ENCODE measurements at regions not wholly inside any gene's neighbourhood (a gene's known extent, or its start where the extent isn't known, plus 50 kb on each side); places are given as distances from the start of the nearest gene placed in this dataset.

DNA sequence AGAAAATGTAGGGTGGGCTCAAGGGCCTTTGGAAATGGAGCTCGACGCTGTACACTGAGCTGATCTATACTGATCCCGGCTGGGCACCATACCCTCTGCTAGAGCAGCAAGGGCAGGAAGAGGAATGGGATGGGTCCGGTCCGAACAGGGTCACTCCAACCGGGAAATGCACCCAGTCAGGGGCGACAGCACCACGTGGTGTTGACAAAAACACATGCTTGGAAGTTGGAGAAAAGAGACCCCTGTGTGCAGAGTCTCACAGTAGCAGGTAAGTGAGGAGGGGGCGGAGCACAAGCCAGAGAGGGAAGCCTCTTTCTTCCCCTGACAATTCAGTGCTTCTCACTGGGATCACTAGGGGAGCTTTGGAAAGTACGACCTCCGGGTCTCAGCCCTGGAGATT is 84.1 kb upstream of the ASB18 start:
- TF ChIP-seq, protein P1, sequence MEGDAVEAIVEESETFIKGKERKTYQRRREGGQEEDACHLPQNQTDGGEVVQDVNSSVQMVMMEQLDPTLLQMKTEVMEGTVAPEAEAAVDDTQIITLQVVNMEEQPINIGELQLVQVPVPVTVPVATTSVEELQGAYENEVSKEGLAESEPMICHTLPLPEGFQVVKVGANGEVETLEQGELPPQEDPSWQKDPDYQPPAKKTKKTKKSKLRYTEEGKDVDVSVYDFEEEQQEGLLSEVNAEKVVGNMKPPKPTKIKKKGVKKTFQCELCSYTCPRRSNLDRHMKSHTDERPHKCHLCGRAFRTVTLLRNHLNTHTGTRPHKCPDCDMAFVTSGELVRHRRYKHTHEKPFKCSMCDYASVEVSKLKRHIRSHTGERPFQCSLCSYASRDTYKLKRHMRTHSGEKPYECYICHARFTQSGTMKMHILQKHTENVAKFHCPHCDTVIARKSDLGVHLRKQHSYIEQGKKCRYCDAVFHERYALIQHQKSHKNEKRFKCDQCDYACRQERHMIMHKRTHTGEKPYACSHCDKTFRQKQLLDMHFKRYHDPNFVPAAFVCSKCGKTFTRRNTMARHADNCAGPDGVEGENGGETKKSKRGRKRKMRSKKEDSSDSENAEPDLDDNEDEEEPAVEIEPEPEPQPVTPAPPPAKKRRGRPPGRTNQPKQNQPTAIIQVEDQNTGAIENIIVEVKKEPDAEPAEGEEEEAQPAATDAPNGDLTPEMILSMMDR (IDR thresholded peaks at IDR 0.05): no peak
- Histone ChIP-seq H3K36me3 (no peaks in the 10 kb centered on the region), H3K4me1 (peaks cover 0 to 10% (median 2%) of the 10 kb centered on the region in 9 donors), H3K27me3 (no peaks in the 10 kb centered on the region), H3K27ac (no peak overlapping the region), H3K9me3 (no peaks in the 10 kb centered on the region), H3K4me3 (no peak overlapping the region)
- no peak for ATAC-seq
- DNase-seq: no peak
- intact Hi-C loops (cut with DNase I): loop anchor here in 3 of 10 donors (2.0 to 10.0 kb wide), 4 partner anchors 227 to 724 kb away; no protein-coding TSS in a partner anchor
- 75 to 81% methylated on average over 11 of the region's 11 CpGs for WGBS, 2 donors

DNA sequence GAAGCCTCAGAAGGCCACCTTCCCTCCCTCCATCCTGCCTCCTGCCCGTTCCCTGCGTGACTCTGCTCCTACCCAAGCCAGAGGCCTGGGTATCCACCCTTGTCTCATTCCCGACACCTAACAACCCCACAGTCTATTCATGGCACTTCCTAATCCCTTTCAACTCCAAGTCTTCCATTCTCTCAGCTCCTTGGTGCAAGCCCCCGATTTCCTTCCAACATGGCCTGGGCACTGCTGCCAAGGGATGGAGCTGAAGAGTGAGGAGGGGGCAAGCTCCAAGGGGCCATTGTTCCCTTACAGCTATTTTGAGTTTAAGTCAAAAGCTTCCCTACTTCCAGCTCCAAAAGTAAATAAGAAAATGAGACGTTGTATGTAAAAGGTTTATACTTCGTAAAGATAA is 84.8 kb upstream of the ASB18 start:
- no peaks in the 10 kb centered on the region for H3K9me3 ChIP-seq
- TF ChIP-seq, protein P1 (IDR thresholded peaks at IDR 0.05): no peak
- intact Hi-C loops (cut with DNase I): loop anchor here in 3 of 10 donors (2.0 to 10.0 kb wide), 4 partner anchors 226 to 723 kb away; no protein-coding TSS in a partner anchor
- ATAC-seq (no peak), DNase-seq (no peak)
- no peak overlapping the region for H3K4me3 ChIP-seq
- H3K4me1 ChIP-seq: peaks cover 0 to 7% (median 0%) of the 10 kb centered on the region in 9 donors
- no peaks in the 10 kb centered on the region for H3K27me3 ChIP-seq
- no peaks in the 10 kb centered on the region for H3K36me3 ChIP-seq
- 93 to 97% methylated on average over 6 of the region's 6 CpGs for WGBS, 2 donors
- no peak overlapping the region for H3K27ac ChIP-seq

DNA sequence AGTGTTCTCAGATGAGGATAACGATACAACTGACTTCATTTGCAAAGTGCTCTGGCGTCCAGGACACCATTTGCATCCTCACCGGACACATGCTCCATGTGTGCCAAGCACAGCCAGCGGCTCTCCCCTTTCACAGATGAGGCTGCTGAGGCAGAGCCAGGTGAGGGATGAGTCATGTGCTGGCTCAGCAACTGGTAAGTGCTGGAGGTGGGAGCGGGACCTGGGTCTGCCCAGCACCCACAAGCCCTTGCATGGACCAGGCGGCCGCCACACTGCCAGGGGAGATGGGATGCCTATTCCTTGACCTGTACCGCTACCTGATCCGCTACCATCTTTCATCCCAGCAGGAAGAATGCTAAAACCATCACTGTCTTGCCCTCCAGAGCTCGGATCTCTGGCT is 86.2 kb upstream of the ASB18 start:
- Histone ChIP-seq H3K27ac (no peak overlapping the region), H3K4me1 (peaks cover 0 to 7% (median 0%) of the 10 kb centered on the region in 9 donors), H3K27me3 (no peaks in the 10 kb centered on the region), H3K36me3 (no peaks in the 10 kb centered on the region), H3K4me3 (no peak overlapping the region), H3K9me3 (no peaks in the 10 kb centered on the region)
- TF ChIP-seq, protein P1 (IDR thresholded peaks at IDR 0.05): no peak
- ATAC-seq (no peak), DNase-seq (no peak)
- intact Hi-C loops (cut with DNase I): loop anchor here in 8 of 10 donors (2.0 to 10.0 kb wide), 10 partner anchors 154 to 712 kb away; partner anchors contain the start of gene ACKR3 (in 4 of the 8)
- 86 to 88% methylated on average over 10 of the region's 10 CpGs for WGBS, 2 donors

- Histone ChIP-seq H3K9me3 (no peaks in the 10 kb centered on the region), H3K4me1 (peaks cover 0 to 7% (median 0%) of the 10 kb centered on the region in 9 donors), H3K27ac (no peak overlapping the region), H3K27me3 (no peaks in the 10 kb centered on the region), H3K4me3 (no peak overlapping the region), H3K36me3 (no peaks in the 10 kb centered on the region)
- 85 to 88% methylated on average over 18 of the region's 18 CpGs for WGBS, 2 donors
- TF ChIP-seq, protein P1 (IDR thresholded peaks at IDR 0.05): no peak
- ATAC-seq (peak in 1 of 8 donors; percentile 24), DNase-seq (no peak)
- intact Hi-C loops (cut with DNase I): loop anchor here (1.0 to 10.0 kb wide), 14 partner anchors 153 to 711 kb away; partner anchors contain the start of gene ACKR3 (in 4 of the 10)
Measured at GRCh38 chr2:236351966-236352525, 87.8 kb upstream of the ASB18 start.
